K562 (cell line): ENCODE measurements at regions not wholly inside any gene's neighbourhood (a gene's known extent, or its start where the extent isn't known, plus 50 kb on each side); places are given as distances from the start of the nearest gene placed in this dataset.

ENCODE experiments used
- ATAC-seq: fragments of 200-7000 bp; cut with Tn5 transposase; 3 replicates; pipeline ENCODE4 v1.9.1; 2020; ENCODE audit warnings: moderate library complexity
- BruUV-seq: library from RNA; stranded (reverse); fragments of 400-500 nt; replicated peaks from 2 replicates; lab custom pipeline; 2021; lab: Mats Ljungman, UMichigan
- CTCF ChIA-PET: fragments of 300-600 bp; formaldehyde crosslinking; extraction: SDS; loops from one replicate; lab custom pipeline; 2021; ENCODE audit warnings: low intra/inter-chr PET ratio; lab: Yijun Ruan, JAX
- POLR2A ChIA-PET: fragments of 300-600, 350-650 bp; sonication (Branson Sonifier 250); formaldehyde crosslinking; extraction: SDS; loops from one replicate; lab custom pipeline; 2021; ENCODE audit warnings: antibody characterized with exemption, inconsistent platforms; lab: Yijun Ruan, JAX
- DNase-seq, 4 experiments: peaks; one replicate each; pipeline versions ENCODE4 v3.0.0 to v3.0.0-alpha.2; 2011 to 2018; ENCODE audit warnings: low spot score in 3 of 4, mixed read lengths in 3 of 4; ENCODE audit errors: extremely low read depth in 1 of 4
- FAIRE-seq: peaks from 2 replicates; lab custom pipeline; 2011; peaks lifted over from hg19 to GRCh38; lab: Jason Lieb, UNC
- H2AFZ ChIP-seq: 2 replicates; pipeline ENCODE4 v1.6.0; 2011; ENCODE audit warnings: low read depth, low read length, control low read depth, inconsistent platforms
- H3K27ac ChIP-seq: fragments of 200-600 bp; 3 replicates; pipeline ENCODE4 v1.8.0; 2011; ENCODE audit warnings: low read depth, mild to moderate bottlenecking, control low read depth, inconsistent platforms, low read length, moderate library complexity, mixed read lengths; ENCODE audit errors: extremely low read depth
- H3K27me3 ChIP-seq, 2 experiments: fragments of 300-600 bp in 1 of 2; 2 replicates in 1 of 2; 3 replicates in 1 of 2; pipeline versions ENCODE4 v1.6.0 to v1.8.0; 2011; ENCODE audit warnings: inconsistent platforms in 2 of 2, low read length in 2 of 2, mild to moderate bottlenecking in 1 of 2, mixed read lengths in 1 of 2, moderate library complexity in 1 of 2; ENCODE audit not compliant: control insufficient read depth in 2 of 2, insufficient read depth in 2 of 2
- H3K36me3 ChIP-seq: fragments of 300-600 bp; 3 replicates; pipeline ENCODE4 v1.8.0; 2011; ENCODE audit warnings: mild to moderate bottlenecking, low read length, inconsistent platforms; ENCODE audit not compliant: control insufficient read depth, insufficient read depth
- H3K4me1 ChIP-seq, 2 experiments: fragments of 200-600 bp in 1 of 2; replicated peaks in 1 of 2; 2 replicates in 1 of 2; 3 replicates in 1 of 2; pipeline versions ENCODE4 v1.5.1 to v1.8.0; 2011; ENCODE audit warnings: inconsistent platforms in 2 of 2, low read length in 2 of 2, mild to moderate bottlenecking in 1 of 2, mixed read lengths in 1 of 2, moderate library complexity in 1 of 2; ENCODE audit not compliant: control insufficient read depth in 2 of 2, insufficient read depth in 2 of 2
- H3K4me2 ChIP-seq: 2 replicates; pipeline ENCODE4 v1.6.1; 2011; ENCODE audit warnings: low read length, control low read depth, inconsistent platforms, mixed read lengths; ENCODE audit not compliant: insufficient read depth
- H3K4me3 ChIP-seq: fragments of 200-600 bp; sonication (generic), shearing (Covaris generic); 2 replicates; pipeline ENCODE4 v1.5.1; 2016; ENCODE audit warnings: control low read depth, inconsistent platforms
- H3K79me2 ChIP-seq: fragments of 200-600 bp; 3 replicates; pipeline ENCODE4 v1.8.0; 2011; ENCODE audit warnings: low read length, inconsistent platforms; ENCODE audit not compliant: control insufficient read depth, insufficient read depth
- H3K9ac ChIP-seq, 2 experiments: 2 replicates each; pipeline versions ENCODE4 v1.6.0 to v1.6.1; 2011; ENCODE audit warnings: low read depth in 2 of 2, low read length in 2 of 2, control low read depth in 1 of 2, inconsistent platforms in 1 of 2, mild to moderate bottlenecking in 1 of 2, mixed read lengths in 1 of 2; ENCODE audit not compliant: insufficient read depth in 1 of 2
- H3K9me1 ChIP-seq: one replicate; pipeline ENCODE4 v1.6.0; 2011; ENCODE audit warnings: inconsistent platforms, mild to moderate bottlenecking, low read length, moderate library complexity; ENCODE audit not compliant: control insufficient read depth, insufficient read depth
- H3K9me3 ChIP-seq: replicated peaks from 2 replicates; pipeline ENCODE4 v1.5.1; 2011; ENCODE audit warnings: low read depth, low read length, inconsistent platforms; ENCODE audit not compliant: control insufficient read depth, insufficient read depth
- H4K20me1 ChIP-seq: replicated peaks from 2 replicates; pipeline ENCODE4 v1.6.1; 2011; ENCODE audit warnings: low read length, inconsistent platforms, mixed read lengths; ENCODE audit not compliant: control insufficient read depth, insufficient read depth
- ARHGAP35 ChIP-seq: fragments of 450-650 bp; IDR thresholded peaks from 2 replicates; pipeline ENCODE4 v1.6.1; 2018; ENCODE audit not compliant: partially characterized antibody
- CEBPB ChIP-seq: fragments of 450-650 bp; IDR thresholded peaks from 2 replicates; pipeline ENCODE4 v1.6.1; 2016; ENCODE audit warnings: missing genetic modification characterization, missing compliant biosample characterization
- CEBPG ChIP-seq, 3 experiments: fragments of 200-800 bp in 1 of 3; sonication (Bioruptor generic) in 1 of 3; sonication (generic) in 1 of 3; formaldehyde crosslinking in 1 of 3; IDR thresholded peaks in 2 of 3; conservative IDR thresholded peaks in 1 of 3; 2 replicates each; pipeline versions ENCODE4 v1.6.1 to v1.8.0; 2016 to 2022; ENCODE audit warnings: missing compliant biosample characterization in 2 of 3, missing genetic modification characterization in 2 of 3, mild to moderate bottlenecking in 1 of 3, missing genetic modification reagents in 1 of 3
- HDAC8 ChIP-seq: fragments of 450-650 bp; IDR thresholded peaks from 2 replicates; pipeline ENCODE4 v1.6.1; 2016; ENCODE audit warnings: mild to moderate bottlenecking, missing genetic modification characterization, moderate library complexity, missing compliant biosample characterization
- ILF3 ChIP-seq: fragments of 450-650 bp; IDR thresholded peaks from 2 replicates; pipeline ENCODE4 v1.6.1; 2018; ENCODE audit warnings: antibody characterized with exemption, mild to moderate bottlenecking, moderate library complexity, borderline replicate concordance
- JUN ChIP-seq, 2 experiments: sonication (generic) in 1 of 2; formaldehyde crosslinking in 1 of 2; IDR thresholded peaks; 2 replicates each; pipeline versions ENCODE4 v1.6.1 to v1.8.0; 2012 to 2022; ENCODE audit warnings: borderline replicate concordance in 2 of 2, mild to moderate bottlenecking in 2 of 2, improper control_type of control experiment in 1 of 2, low read depth in 1 of 2, low read length in 1 of 2, missing genetic modification reagents in 1 of 2
- POLR3A ChIP-seq: IDR thresholded peaks from 2 replicates; pipeline ENCODE4 v1.6.1; 2011; ENCODE audit warnings: borderline replicate concordance, mild to moderate bottlenecking, moderate library complexity; ENCODE audit not compliant: insufficient read length, insufficient read depth; ENCODE audit errors: extremely low read depth
- RBFOX2 ChIP-seq: fragments of 200-400 bp; formaldehyde crosslinking; IDR thresholded peaks from 2 replicates; pipeline ENCODE4 v1.6.1; 2017; ENCODE audit warnings: low read depth, mild to moderate bottlenecking, low read length, moderate library complexity
- RUNX1 ChIP-seq: sonication (generic); IDR thresholded peaks from 2 replicates; pipeline ENCODE4 v1.6.1; 2016; ENCODE audit warnings: antibody characterized with exemption, low read depth
- ZBTB12 ChIP-seq: fragments of 250-450 bp; sonication (Bioruptor Pico); IDR thresholded peaks from 2 replicates; pipeline ENCODE4 v1.4.0; 2020
- WGBS: fragments of 100-300 bp; shearing (Covaris generic); methylation state at CpG from one replicate; pipeline ENCODE4 v1.1.6; 2016; ENCODE audit warnings: low coverage, mixed read lengths; ENCODE audit not compliant: insufficient coverage; ENCODE audit errors: missing lambda C conversion rate; 5-methylcytosine and 5-hydroxymethylcytosine counted together
- in situ Hi-C: fragments of 300-500 bp; cut with MboI; formaldehyde crosslinking; loops from 4 replicates; pipeline ENCODE4 v1.15.0; 2018; ENCODE audit warnings: inconsistent platforms, mixed read lengths
- intact Hi-C: fragments of 100-400 bp; cut with micrococcal nuclease; formaldehyde crosslinking; loops from 2 replicates; pipeline ENCODE4 v1.14.2; 2022

GRCh38 chr1:95171270-95172245 lies 54.4 kb downstream of the TLCD4 start:
- no peak for FAIRE-seq
- H3K4me2 ChIP-seq: no peak overlapping the region

GRCh38 chr1:95176861-95177260 lies 57.1 kb upstream of the RWDD3 start:
- FAIRE-seq (no peak), DNase-seq (no peak), ATAC-seq (no peak)
- peaks cover 16 to 20% of the 10 kb centered on the region in 2 experiments; a peak in 4 of 5 replicates for H3K4me1 ChIP-seq
- H3K9me3 ChIP-seq: no peaks in the 10 kb centered on the region
- no peak overlapping the region for H3K9ac ChIP-seq
- H3K36me3 ChIP-seq: peaks cover 19% of the 10 kb centered on the region
- intact Hi-C loops: loop anchor here (5.0 to 10.0 kb wide), 2 partner anchors 55 to 92 kb away; partner anchors contain the start of gene RWDD3
- POLR2A ChIA-PET: no interaction called here
- CTCF ChIA-PET: no interaction called here
- H3K27ac ChIP-seq: no peak overlapping the region
- no peaks in the 10 kb centered on the region for H4K20me1 ChIP-seq
- H3K4me2 ChIP-seq: no peak overlapping the region
- H3K79me2 ChIP-seq: no peaks in the 10 kb centered on the region
- H3K4me3 ChIP-seq: no peak overlapping the region
- BruUV-seq: no TSS peak
- no peaks in the 10 kb centered on the region for H3K9me1 ChIP-seq
- no peaks in the 10 kb centered on the region for H3K27me3 ChIP-seq
- H2AFZ ChIP-seq: no peak overlapping the region
- in situ Hi-C loops: no loop called here
- no peak for TF ChIP-seq RUNX1
- TF ChIP-seq RBFOX2: no peak
- no peak for TF ChIP-seq POLR3A
- TF ChIP-seq ARHGAP35: no peak
- TF ChIP-seq HDAC8 (tag): no peak
- TF ChIP-seq ZBTB12 (CRISPR knock-in tag): no peak

More at GRCh38 chr1:95171270-95172245, 54.4 kb downstream of the TLCD4 start:
- no peak overlapping the region for H2AFZ ChIP-seq
- no peak overlapping the region for H3K4me3 ChIP-seq
- CTCF ChIA-PET: no interaction called here
- H3K9ac ChIP-seq: no peak overlapping the region
- DNase-seq (no peak), ATAC-seq (no peak)
- TF ChIP-seq JUN (IDR thresholded peaks at IDR 0.05; ENCODE audit: borderline replicate concordance, low read depth, low read length) (no peak), JUN (CRISPR knock-in tag; IDR thresholded peaks at IDR 0.05; ENCODE audit: borderline replicate concordance) (no peak), ILF3 (no peak), CEBPG (CRISPR knock-in tag; IDR thresholded peaks at IDR 0.05) (no peak), CEBPG (tag; conservative IDR thresholded peaks at IDR 0.05 in 1 of 2, IDR thresholded peaks at IDR 0.05 in 1 of 2) (peak; percentile 16 to 70; a peak in 2 of 4 replicates), CEBPB (peak; percentile 57)
- no peaks in the 10 kb centered on the region for H3K9me1 ChIP-seq
- peaks cover 20 to 26% of the 10 kb centered on the region in 2 experiments for H3K4me1 ChIP-seq
- H3K27ac ChIP-seq: no peak overlapping the region
- H3K9me3 ChIP-seq: no peaks in the 10 kb centered on the region
- no peaks in the 10 kb centered on the region for H4K20me1 ChIP-seq
- intact Hi-C loops (loop anchor here (10.0 kb wide), 1 partner anchor 87 kb away; no protein-coding TSS in a partner anchor), in situ Hi-C loops (no loop called here)
- POLR2A ChIA-PET: interaction anchor here (0.6 kb wide), 1 partner anchor 47 kb away, joined by 3 read pairs; no protein-coding TSS in a partner anchor
- no TSS peak for BruUV-seq
- WGBS: 85% methylated on average over 7 of the region's 7 CpGs
- peaks cover 10% of the 10 kb centered on the region; the same call in 1 of the 3 replicates for H3K79me2 ChIP-seq
- peaks cover 22% of the 10 kb centered on the region for H3K36me3 ChIP-seq
- H3K27me3 ChIP-seq: no peaks in the 10 kb centered on the region
